Natural killer cell (primary cell): ENCODE measurements at regions not wholly inside any gene's neighbourhood (a gene's known extent, or its start where the extent isn't known, plus 50 kb on each side); places are given as distances from the start of the nearest gene placed in this dataset.

Source experiments
- ATAC-seq, 3 donors: fragments of 150-1000 bp in 2 of 3; fragments of 200-7000 bp in 1 of 3; cut with Tn5 transposase; 1 replicate in 1 of 3; 2 replicates in 2 of 3; pipeline ENCODE4 v1.10.0; 2021; ENCODE audit warnings: mild to moderate bottlenecking in 2 of 3, moderate library complexity in 2 of 3
- DNase-seq, 2 donors: peaks; one replicate each; pipeline versions ENCODE4 v3.0.0 to v3.0.0-alpha.2; 2013 to 2021; ENCODE audit warnings: mixed read lengths in 1 of 2
- H3K27ac ChIP-seq: one replicate; pipeline ENCODE4 v1.5.1; 2013; ENCODE audit warnings: mild to moderate bottlenecking, low read length
- H3K27me3 ChIP-seq: one replicate; pipeline ENCODE4 v1.6.1; 2013; ENCODE audit warnings: low read length; ENCODE audit not compliant: control insufficient read depth, insufficient read depth
- H3K36me3 ChIP-seq: one replicate; pipeline ENCODE4 v1.6.1; 2013; ENCODE audit warnings: low read length; ENCODE audit not compliant: control insufficient read depth, insufficient read depth
- H3K4me1 ChIP-seq: one replicate; pipeline ENCODE4 v1.6.1; 2013; ENCODE audit warnings: low read length; ENCODE audit not compliant: control insufficient read depth, insufficient read depth
- H3K4me3 ChIP-seq: one replicate; pipeline ENCODE4 v1.5.1; 2013; ENCODE audit warnings: low read length
- H3K9me3 ChIP-seq: one replicate; pipeline ENCODE4 v1.6.1; 2013; ENCODE audit warnings: low read length; ENCODE audit not compliant: control insufficient read depth, insufficient read depth
- H3K27ac Mint-ChIP-seq, 2 donors: one replicate each; pipeline ENCODE4 v1.8.0; 2022; ENCODE audit warnings: mild to moderate bottlenecking in 2 of 2, mixed read lengths in 2 of 2, moderate library complexity in 1 of 2
- H3K27me3 Mint-ChIP-seq, 2 donors: one replicate each; pipeline ENCODE4 v1.8.0; 2022; ENCODE audit warnings: low read depth in 2 of 2, mixed read lengths in 2 of 2
- H3K36me3 Mint-ChIP-seq: one replicate; pipeline ENCODE4 v1.8.0; 2022; ENCODE audit warnings: mixed read lengths
- H3K4me1 Mint-ChIP-seq, 2 donors: one replicate each; pipeline ENCODE4 v1.8.0; 2022; ENCODE audit warnings: mixed read lengths in 2 of 2
- H3K4me3 Mint-ChIP-seq: one replicate; pipeline ENCODE4 v1.8.0; 2022; ENCODE audit warnings: mild to moderate bottlenecking, moderate library complexity, mixed read lengths
- H3K9me3 Mint-ChIP-seq, 2 donors: one replicate each; pipeline ENCODE4 v1.8.0; 2022; ENCODE audit warnings: mixed read lengths in 2 of 2
- CTCF ChIP-seq: fragments of 200-600 bp; IDR thresholded peaks from one replicate; pipeline ENCODE4 v1.8.0; 2022; ENCODE audit warnings: antibody characterized with exemption
- WGBS: methylation state at CpG from one replicate; pipeline ENCODE4 v1.1.7; 2013; ENCODE audit warnings: missing lambda C conversion rate; ENCODE audit not compliant: insufficient coverage; 5-methylcytosine and 5-hydroxymethylcytosine counted together
- intact Hi-C: fragments of 100-400 bp; cut with micrococcal nuclease; formaldehyde crosslinking; loops from one replicate; pipeline ENCODE4 v1.14.2; 2022

GRCh38 chr10:108462005-108462404 lies 1297.5 kb upstream of the SORCS1 start:
- H3K27ac Mint-ChIP-seq = no peak overlapping the region
- H3K4me3 ChIP-seq = no peak overlapping the region
- peaks cover 2 to 4% of the 10 kb centered on the region in 2 donors for H3K9me3 Mint-ChIP-seq
- peaks cover 5% of the 10 kb centered on the region in 2 donors for H3K27me3 Mint-ChIP-seq
- H3K36me3 Mint-ChIP-seq = peaks cover 3% of the 10 kb centered on the region
- H3K9me3 ChIP-seq = no peaks in the 10 kb centered on the region
- H3K27me3 ChIP-seq = peaks cover 5% of the 10 kb centered on the region
- no peak overlapping the region for H3K4me3 Mint-ChIP-seq
- TF ChIP-seq CTCF = no peak
- H3K4me1 ChIP-seq = no peaks in the 10 kb centered on the region
- DNase-seq (no peak), ATAC-seq (no peak)
- no peaks in the 10 kb centered on the region for H3K36me3 ChIP-seq
- intact Hi-C loops = no loop called here
- 100% methylated on average over 1 of the region's 2 CpGs for whole genome bisulfite sequencing
- no peaks in the 10 kb centered on the region for H3K4me1 Mint-ChIP-seq
- H3K27ac ChIP-seq = no peak overlapping the region

- no peak overlapping the region for H3K4me3 Mint-ChIP-seq
- H3K9me3 Mint-ChIP-seq = peaks cover 2 to 14% of the 10 kb centered on the region in 2 donors
- Histone ChIP-seq H3K27me3 (no peaks in the 10 kb centered on the region), H3K9me3 (no peaks in the 10 kb centered on the region), H3K4me1 (no peaks in the 10 kb centered on the region), H3K36me3 (no peaks in the 10 kb centered on the region), H3K4me3 (no peak overlapping the region), H3K27ac (no peak overlapping the region)
- intact Hi-C loops = no loop called here
- no peak for TF ChIP-seq CTCF
- H3K27me3 Mint-ChIP-seq = no peaks in the 10 kb centered on the region
- no peak for DNase-seq
- H3K27ac Mint-ChIP-seq = no peak overlapping the region
- ATAC-seq = no peak
- H3K36me3 Mint-ChIP-seq = no peaks in the 10 kb centered on the region
- no peaks in the 10 kb centered on the region for H3K4me1 Mint-ChIP-seq
Observed at GRCh38 chr10:108454793-108455192, 1290.3 kb upstream of the SORCS1 start.

- Histone ChIP-seq H3K27me3 (no peaks in the 10 kb centered on the region), H3K36me3 (no peaks in the 10 kb centered on the region), H3K4me3 (no peak overlapping the region), H3K27ac (no peak overlapping the region), H3K9me3 (no peaks in the 10 kb centered on the region), H3K4me1 (no peaks in the 10 kb centered on the region)
- Mint-ChIP-seq H3K27me3 (no peaks in the 10 kb centered on the region), H3K27ac (no peak overlapping the region), H3K36me3 (no peaks in the 10 kb centered on the region), H3K4me3 (no peak overlapping the region), H3K9me3 (peaks cover 2 to 14% of the 10 kb centered on the region in 2 donors), H3K4me1 (no peaks in the 10 kb centered on the region)
- intact Hi-C loops = no loop called here
- DNase-seq (no peak), ATAC-seq (no peak)
- no peak for TF ChIP-seq CTCF
- WGBS = 88% methylated on average over 1 of the region's 3 CpGs
Observed at GRCh38 chr10:108454224-108454623, 1289.7 kb upstream of the SORCS1 start.

- Mint-ChIP-seq H3K27me3 (no peaks in the 10 kb centered on the region), H3K27ac (no peak overlapping the region), H3K9me3 (peaks cover 2 to 11% of the 10 kb centered on the region in 2 donors), H3K4me3 (no peak overlapping the region), H3K36me3 (no peaks in the 10 kb centered on the region), H3K4me1 (no peaks in the 10 kb centered on the region)
- intact Hi-C loops = no loop called here
- Histone ChIP-seq H3K27me3 (no peaks in the 10 kb centered on the region), H3K4me3 (no peak overlapping the region), H3K4me1 (no peaks in the 10 kb centered on the region), H3K36me3 (no peaks in the 10 kb centered on the region), H3K27ac (no peak overlapping the region), H3K9me3 (no peaks in the 10 kb centered on the region)
- DNase-seq (no peak), ATAC-seq (no peak)
- TF ChIP-seq CTCF = no peak
Observed at GRCh38 chr10:108453166-108453565, 1288.7 kb upstream of the SORCS1 start.
